WI38 (cell line): ENCODE measurements at regions not wholly inside any gene's neighbourhood (a gene's known extent, or its start where the extent isn't known, plus 50 kb on each side); places are given as distances from the start of the nearest gene placed in this dataset.

Experiments used
- H3K4me3 ChIP-seq: 2 replicates; pipeline ENCODE4 v1.5.1; 2011; ENCODE audit warnings: low read depth, mild to moderate bottlenecking, control low read depth, low read length
- CTCF ChIP-seq: IDR thresholded peaks from 2 replicates; pipeline ENCODE4 v1.5.1; 2012; ENCODE audit warnings: low read depth, mild to moderate bottlenecking, control low read depth, low read length

GRCh38 chr19:16013181-16013850, 63.0 kb upstream of the TPM4 start:
- H3K4me3 ChIP-seq = no peak overlapping the region
- no peak for TF ChIP-seq CTCF

- H3K4me3 ChIP-seq = no peak overlapping the region
- no peak for TF ChIP-seq CTCF
Observed at GRCh38 chr19:16013851-16014840, 62.1 kb upstream of the TPM4 start.

GRCh38 chr19:16014923-16015804, 61.1 kb upstream of the TPM4 start:
- TF ChIP-seq CTCF = no peak
- H3K4me3 ChIP-seq = no peak overlapping the region

GRCh38 chr19:16015805-16016173, 60.5 kb upstream of the TPM4 start:
- no peak overlapping the region for H3K4me3 ChIP-seq
- TF ChIP-seq CTCF = no peak

- no peak for TF ChIP-seq CTCF
- no peak overlapping the region for H3K4me3 ChIP-seq
Observed at GRCh38 chr19:16016226-16017137, 59.8 kb upstream of the TPM4 start.

GRCh38 chr19:16017138-16017490, 59.2 kb upstream of the TPM4 start:
- TF ChIP-seq CTCF = no peak
- no peak overlapping the region for H3K4me3 ChIP-seq
